Ascending aorta (tissue), 2 donors: ENCODE measurements at regions not wholly inside any gene's neighbourhood (a gene's known extent, or its start where the extent isn't known, plus 50 kb on each side); places are given as distances from the start of the nearest gene placed in this dataset.

Source experiments
- DNase-seq, 2 donors: peaks; one replicate each; pipeline ENCODE4 v3.0.0-alpha.2; 2019; ENCODE audit warnings: low spot score in 2 of 2
- H3K27ac ChIP-seq, 2 donors: fragments of 200-600 bp; sonication (generic); one replicate each; pipeline ENCODE4 v1.5.1; 2016 to 2017; ENCODE audit warnings: mild to moderate bottlenecking in 1 of 2
- H3K27me3 ChIP-seq: fragments of 200-600 bp; sonication (generic); one replicate; pipeline ENCODE4 v1.5.1; 2017
- H3K36me3 ChIP-seq, 2 donors: fragments of 200-600 bp; sonication (generic); one replicate each; pipeline ENCODE4 v1.5.1; 2016
- H3K4me1 ChIP-seq, 2 donors: fragments of 200-600 bp; sonication (generic); one replicate each; pipeline ENCODE4 v1.5.1; 2016 to 2017; ENCODE audit warnings: mild to moderate bottlenecking in 1 of 2
- H3K4me3 ChIP-seq, 2 donors: fragments of 200-600 bp; sonication (generic); one replicate each; pipeline ENCODE4 v1.5.1; 2016 to 2017; ENCODE audit warnings: mild to moderate bottlenecking in 1 of 2
- H3K9me3 ChIP-seq, 2 donors: fragments of 200-600 bp; sonication (generic); one replicate each; pipeline ENCODE4 v1.5.1; 2016
- intact Hi-C: fragments of 100-400 bp; cut with DNase I; formaldehyde crosslinking; loops from one replicate; pipeline ENCODE4 v1.15.1; 2023
- TF ChIP-seq, protein P1 (sequence below), 3 experiments: fragments of 200-600 bp in 2 of 3; fragments of 450-650 bp in 1 of 3; sonication (generic) in 2 of 3; IDR thresholded peaks; one replicate each; pipeline ENCODE4 v1.5.1; 2016 to 2019; ENCODE audit warnings: antibody characterized with exemption in 3 of 3, mild to moderate bottlenecking in 1 of 3, moderate library complexity in 1 of 3

DNA sequence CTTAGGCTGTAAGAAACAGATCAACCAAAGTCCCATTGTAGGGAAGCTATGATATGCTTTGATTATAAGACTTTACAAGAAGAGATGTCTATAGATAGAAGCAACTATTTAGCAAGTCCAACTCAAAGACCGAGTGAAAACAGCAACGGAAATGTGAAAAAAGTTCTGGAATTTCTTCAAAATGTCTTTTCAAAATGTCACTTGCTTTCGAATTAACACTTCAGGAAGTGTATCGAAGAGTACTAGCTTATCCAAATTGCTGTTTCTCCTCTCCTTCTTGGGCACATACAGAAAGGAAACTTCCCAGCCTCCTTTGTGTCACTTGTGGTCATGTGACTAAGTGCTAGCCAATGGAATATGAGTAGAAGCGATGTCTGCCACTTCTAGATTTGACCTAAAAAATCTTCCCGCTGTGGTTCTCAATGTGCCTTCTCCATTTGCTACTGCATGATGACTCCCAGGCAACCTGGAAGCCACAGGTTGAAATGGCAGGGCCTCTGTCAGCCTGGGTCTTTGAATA is 89.9 kb downstream of the TSEN15 start:
- intact Hi-C loops: no loop called here
- Histone ChIP-seq H3K36me3 (no peaks in the 10 kb centered on the region), H3K27me3 (no peaks in the 10 kb centered on the region), H3K27ac (no peak overlapping the region), H3K4me3 (no peak overlapping the region), H3K9me3 (no peaks in the 10 kb centered on the region), H3K4me1 (no peaks in the 10 kb centered on the region)
- TF ChIP-seq, protein P1, sequence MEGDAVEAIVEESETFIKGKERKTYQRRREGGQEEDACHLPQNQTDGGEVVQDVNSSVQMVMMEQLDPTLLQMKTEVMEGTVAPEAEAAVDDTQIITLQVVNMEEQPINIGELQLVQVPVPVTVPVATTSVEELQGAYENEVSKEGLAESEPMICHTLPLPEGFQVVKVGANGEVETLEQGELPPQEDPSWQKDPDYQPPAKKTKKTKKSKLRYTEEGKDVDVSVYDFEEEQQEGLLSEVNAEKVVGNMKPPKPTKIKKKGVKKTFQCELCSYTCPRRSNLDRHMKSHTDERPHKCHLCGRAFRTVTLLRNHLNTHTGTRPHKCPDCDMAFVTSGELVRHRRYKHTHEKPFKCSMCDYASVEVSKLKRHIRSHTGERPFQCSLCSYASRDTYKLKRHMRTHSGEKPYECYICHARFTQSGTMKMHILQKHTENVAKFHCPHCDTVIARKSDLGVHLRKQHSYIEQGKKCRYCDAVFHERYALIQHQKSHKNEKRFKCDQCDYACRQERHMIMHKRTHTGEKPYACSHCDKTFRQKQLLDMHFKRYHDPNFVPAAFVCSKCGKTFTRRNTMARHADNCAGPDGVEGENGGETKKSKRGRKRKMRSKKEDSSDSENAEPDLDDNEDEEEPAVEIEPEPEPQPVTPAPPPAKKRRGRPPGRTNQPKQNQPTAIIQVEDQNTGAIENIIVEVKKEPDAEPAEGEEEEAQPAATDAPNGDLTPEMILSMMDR (IDR thresholded peaks at IDR 0.05): no peak
- no peak for DNase-seq

DNA sequence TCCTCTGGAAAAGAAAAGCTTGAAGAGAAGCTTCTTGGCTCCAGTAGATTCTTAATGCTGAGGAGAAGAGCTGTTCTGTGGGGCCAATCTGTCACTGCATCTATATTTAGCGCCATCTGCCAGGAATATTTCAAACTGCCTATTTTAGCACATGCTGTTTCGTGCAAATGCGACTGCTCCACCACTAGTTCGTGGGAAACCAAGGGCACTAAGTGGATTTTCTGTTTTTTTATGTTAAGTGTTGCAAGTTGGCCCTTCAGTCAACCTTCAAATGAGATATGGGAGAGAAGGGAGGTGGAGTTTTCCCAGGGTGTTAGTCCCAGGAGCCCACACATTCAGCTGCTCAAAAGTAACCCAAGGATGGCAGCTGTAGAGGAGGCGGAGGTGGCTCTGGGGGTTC is 91.9 kb downstream of the TSEN15 start:
- Histone ChIP-seq H3K4me1 (no peaks in the 10 kb centered on the region), H3K9me3 (no peaks in the 10 kb centered on the region), H3K27ac (no peak overlapping the region), H3K4me3 (no peak overlapping the region), H3K36me3 (no peaks in the 10 kb centered on the region), H3K27me3 (no peaks in the 10 kb centered on the region)
- DNase-seq: no peak
- intact Hi-C loops: no loop called here
- TF ChIP-seq, protein P1 (IDR thresholded peaks at IDR 0.05): peak in 1 of 3 experiments; percentile 11

DNA sequence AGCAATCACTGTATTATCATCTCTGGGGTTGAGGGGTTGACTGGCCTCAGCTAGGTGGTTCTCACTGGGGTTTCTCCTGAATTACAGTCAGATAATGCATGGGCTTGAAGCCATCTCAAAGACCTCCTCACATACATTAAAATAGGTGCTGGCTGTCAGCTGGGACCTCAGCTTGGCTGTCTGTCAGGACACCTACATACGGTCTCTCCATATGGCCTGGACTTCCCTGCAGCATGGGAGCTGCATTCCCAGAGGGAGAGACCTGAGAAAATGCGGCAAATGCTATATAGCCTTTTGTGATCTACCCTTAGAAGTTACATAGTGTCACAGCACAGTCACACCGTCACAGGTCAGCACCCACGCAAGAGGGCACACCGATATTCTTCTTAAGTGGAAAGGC is 93.6 kb downstream of the TSEN15 start:
- TF ChIP-seq, protein P1 (IDR thresholded peaks at IDR 0.05): no peak
- Histone ChIP-seq H3K4me3 (no peak overlapping the region), H3K4me1 (no peaks in the 10 kb centered on the region), H3K27me3 (no peaks in the 10 kb centered on the region), H3K36me3 (no peaks in the 10 kb centered on the region), H3K9me3 (no peaks in the 10 kb centered on the region), H3K27ac (no peak overlapping the region)
- intact Hi-C loops: no loop called here
- DNase-seq: no peak

DNA sequence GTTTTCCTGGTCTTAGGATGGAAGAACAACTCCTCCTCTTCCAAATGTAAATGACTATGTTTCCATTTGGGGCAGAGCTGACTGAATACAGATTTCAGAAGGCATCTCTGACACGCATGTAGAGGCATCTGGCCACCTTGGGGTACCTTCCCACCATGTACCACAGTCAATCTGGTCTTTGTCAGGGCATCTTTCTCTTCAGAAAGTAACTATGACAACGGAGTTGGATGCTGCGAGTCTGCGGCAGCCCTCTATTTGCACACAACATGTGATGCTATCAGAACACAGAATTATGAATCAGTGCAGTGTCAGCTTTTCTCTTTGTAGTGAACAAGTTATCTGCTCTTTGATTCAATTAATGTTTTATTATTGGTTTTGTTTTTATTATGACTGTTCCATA is 94.7 kb downstream of the TSEN15 start:
- H3K27ac ChIP-seq: no peak overlapping the region
- H3K27me3 ChIP-seq: no peaks in the 10 kb centered on the region
- no peak for DNase-seq
- intact Hi-C loops: no loop called here
- H3K4me3 ChIP-seq: no peak overlapping the region
- no peaks in the 10 kb centered on the region for H3K36me3 ChIP-seq
- no peaks in the 10 kb centered on the region for H3K9me3 ChIP-seq
- no peaks in the 10 kb centered on the region for H3K4me1 ChIP-seq
- TF ChIP-seq, protein P1 (IDR thresholded peaks at IDR 0.05): no peak

DNA sequence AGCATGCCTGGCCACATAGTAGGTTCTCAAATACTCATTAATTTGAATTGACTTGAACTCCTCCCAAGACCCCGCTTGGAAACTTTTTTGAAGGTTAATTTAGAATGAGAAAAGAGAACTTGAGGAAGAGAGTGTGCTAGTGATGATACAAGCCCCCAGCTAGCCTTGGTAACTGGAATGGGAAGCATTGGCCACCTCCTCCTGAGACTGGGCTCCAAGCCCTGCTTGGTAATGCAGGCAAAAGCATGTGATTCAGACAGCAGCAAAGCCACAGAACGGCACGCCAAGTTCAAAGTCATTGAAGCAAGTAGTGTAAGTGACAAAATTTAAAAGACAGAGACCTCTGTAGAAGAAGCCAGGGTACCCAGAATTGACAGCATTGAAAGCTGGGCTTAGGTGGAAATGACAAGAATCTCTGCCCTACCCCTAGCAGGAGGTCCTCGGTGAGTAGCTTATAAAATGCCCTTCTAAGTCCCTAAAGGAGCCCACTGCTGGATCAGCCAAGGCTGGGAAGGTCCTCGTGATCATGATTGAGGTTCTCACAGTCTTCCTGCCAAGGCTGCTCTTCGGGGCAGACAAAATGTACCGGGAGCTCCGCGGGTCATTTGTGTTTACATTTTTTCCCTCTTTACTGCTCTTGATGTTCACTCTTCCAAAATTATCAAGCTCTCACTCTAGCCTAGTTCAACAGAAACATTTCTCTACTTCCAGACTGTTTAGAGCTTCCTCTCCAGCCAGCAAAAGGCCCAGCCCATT is 99.4 kb downstream of the TSEN15 start:
- no peak overlapping the region for H3K27ac ChIP-seq
- no peaks in the 10 kb centered on the region for H3K27me3 ChIP-seq
- no peaks in the 10 kb centered on the region for H3K36me3 ChIP-seq
- intact Hi-C loops: no loop called here
- H3K4me3 ChIP-seq: no peak overlapping the region
- no peaks in the 10 kb centered on the region for H3K9me3 ChIP-seq
- no peaks in the 10 kb centered on the region for H3K4me1 ChIP-seq
- no peak for DNase-seq
- TF ChIP-seq, protein P1 (IDR thresholded peaks at IDR 0.05): no peak
